K562 (cell line): ENCODE measurements at regions not wholly inside any gene's neighbourhood (a gene's known extent, or its start where the extent isn't known, plus 50 kb on each side); places are given as distances from the start of the nearest gene placed in this dataset.

Source experiments
- ATAC-seq: fragments of 200-7000 bp; cut with Tn5 transposase; 3 replicates; pipeline ENCODE4 v1.9.1; 2020; ENCODE audit warnings: moderate library complexity
- BruUV-seq: library from RNA; stranded (reverse); fragments of 400-500 nt; replicated peaks from 2 replicates; lab custom pipeline; 2021; lab: Mats Ljungman, UMichigan
- CTCF ChIA-PET: fragments of 300-600 bp; formaldehyde crosslinking; extraction: SDS; loops from one replicate; lab custom pipeline; 2021; ENCODE audit warnings: low intra/inter-chr PET ratio; lab: Yijun Ruan, JAX
- POLR2A ChIA-PET: fragments of 300-600, 350-650 bp; sonication (Branson Sonifier 250); formaldehyde crosslinking; extraction: SDS; loops from one replicate; lab custom pipeline; 2021; ENCODE audit warnings: antibody characterized with exemption, inconsistent platforms; lab: Yijun Ruan, JAX
- DNase-seq, 4 experiments: peaks; one replicate each; pipeline versions ENCODE4 v3.0.0 to v3.0.0-alpha.2; 2011 to 2018; ENCODE audit warnings: low spot score in 3 of 4, mixed read lengths in 3 of 4; ENCODE audit errors: extremely low read depth in 1 of 4
- FAIRE-seq: peaks from 2 replicates; lab custom pipeline; 2011; peaks lifted over from hg19 to GRCh38; lab: Jason Lieb, UNC
- H2AFZ ChIP-seq: 2 replicates; pipeline ENCODE4 v1.6.0; 2011; ENCODE audit warnings: low read depth, low read length, control low read depth, inconsistent platforms
- H3K27ac ChIP-seq: fragments of 200-600 bp; 3 replicates; pipeline ENCODE4 v1.8.0; 2011; ENCODE audit warnings: low read depth, mild to moderate bottlenecking, control low read depth, inconsistent platforms, low read length, moderate library complexity, mixed read lengths; ENCODE audit errors: extremely low read depth
- H3K27me3 ChIP-seq, 2 experiments: fragments of 300-600 bp in 1 of 2; 2 replicates in 1 of 2; 3 replicates in 1 of 2; pipeline versions ENCODE4 v1.6.0 to v1.8.0; 2011; ENCODE audit warnings: inconsistent platforms in 2 of 2, low read length in 2 of 2, mild to moderate bottlenecking in 1 of 2, mixed read lengths in 1 of 2, moderate library complexity in 1 of 2; ENCODE audit not compliant: control insufficient read depth in 2 of 2, insufficient read depth in 2 of 2
- H3K36me3 ChIP-seq: fragments of 300-600 bp; 3 replicates; pipeline ENCODE4 v1.8.0; 2011; ENCODE audit warnings: mild to moderate bottlenecking, low read length, inconsistent platforms; ENCODE audit not compliant: control insufficient read depth, insufficient read depth
- H3K4me1 ChIP-seq, 2 experiments: fragments of 200-600 bp in 1 of 2; replicated peaks in 1 of 2; 2 replicates in 1 of 2; 3 replicates in 1 of 2; pipeline versions ENCODE4 v1.5.1 to v1.8.0; 2011; ENCODE audit warnings: inconsistent platforms in 2 of 2, low read length in 2 of 2, mild to moderate bottlenecking in 1 of 2, mixed read lengths in 1 of 2, moderate library complexity in 1 of 2; ENCODE audit not compliant: control insufficient read depth in 2 of 2, insufficient read depth in 2 of 2
- H3K4me2 ChIP-seq: 2 replicates; pipeline ENCODE4 v1.6.1; 2011; ENCODE audit warnings: low read length, control low read depth, inconsistent platforms, mixed read lengths; ENCODE audit not compliant: insufficient read depth
- H3K4me3 ChIP-seq: fragments of 200-600 bp; sonication (generic), shearing (Covaris generic); 2 replicates; pipeline ENCODE4 v1.5.1; 2016; ENCODE audit warnings: control low read depth, inconsistent platforms
- H3K79me2 ChIP-seq: fragments of 200-600 bp; 3 replicates; pipeline ENCODE4 v1.8.0; 2011; ENCODE audit warnings: low read length, inconsistent platforms; ENCODE audit not compliant: control insufficient read depth, insufficient read depth
- H3K9ac ChIP-seq, 2 experiments: 2 replicates each; pipeline versions ENCODE4 v1.6.0 to v1.6.1; 2011; ENCODE audit warnings: low read depth in 2 of 2, low read length in 2 of 2, control low read depth in 1 of 2, inconsistent platforms in 1 of 2, mild to moderate bottlenecking in 1 of 2, mixed read lengths in 1 of 2; ENCODE audit not compliant: insufficient read depth in 1 of 2
- H3K9me1 ChIP-seq: one replicate; pipeline ENCODE4 v1.6.0; 2011; ENCODE audit warnings: inconsistent platforms, mild to moderate bottlenecking, low read length, moderate library complexity; ENCODE audit not compliant: control insufficient read depth, insufficient read depth
- H3K9me3 ChIP-seq: replicated peaks from 2 replicates; pipeline ENCODE4 v1.5.1; 2011; ENCODE audit warnings: low read depth, low read length, inconsistent platforms; ENCODE audit not compliant: control insufficient read depth, insufficient read depth
- H4K20me1 ChIP-seq: replicated peaks from 2 replicates; pipeline ENCODE4 v1.6.1; 2011; ENCODE audit warnings: low read length, inconsistent platforms, mixed read lengths; ENCODE audit not compliant: control insufficient read depth, insufficient read depth
- CBX5 ChIP-seq: IDR thresholded peaks from 2 replicates; pipeline ENCODE4 v1.6.1; 2014; ENCODE audit warnings: low read depth, borderline replicate concordance
- DMBX1 ChIP-seq: fragments of 250-450 bp; sonication (Bioruptor Pico); IDR thresholded peaks from 2 replicates; pipeline ENCODE4 v1.8.0; 2022; ENCODE audit warnings: inconsistent platforms, mild to moderate bottlenecking, moderate library complexity, borderline replicate concordance
- EHMT2 ChIP-seq: fragments of 450-650 bp; IDR thresholded peaks from 2 replicates; pipeline ENCODE4 v1.6.1; 2018; ENCODE audit warnings: antibody characterized with exemption
- ELF2 ChIP-seq: fragments of 250-450 bp; sonication (Bioruptor Pico); IDR thresholded peaks from 2 replicates; pipeline ENCODE4 v1.5.0; 2021; ENCODE audit warnings: mild to moderate bottlenecking
- ESRRA ChIP-seq: fragments of 450-650 bp; IDR thresholded peaks from 2 replicates; pipeline ENCODE4 v1.6.1; 2014; ENCODE audit warnings: low read depth, mild to moderate bottlenecking, moderate library complexity, borderline replicate concordance
- FIP1L1 ChIP-seq: fragments of 200-400 bp; formaldehyde crosslinking; IDR thresholded peaks from 2 replicates; pipeline ENCODE4 v1.6.1; 2018; ENCODE audit warnings: mild to moderate bottlenecking, low read depth, low read length; ENCODE audit not compliant: poor library complexity, severe bottlenecking
- FOS ChIP-seq: IDR thresholded peaks from 3 replicates; pipeline ENCODE4 v1.6.1; 2011; ENCODE audit not compliant: insufficient read length; ENCODE audit errors: extremely low read depth
- HNRNPH1 ChIP-seq: fragments of 200-400 bp; formaldehyde crosslinking; optimal IDR thresholded peaks from 2 replicates; pipeline ENCODE3; 2017; ENCODE audit warnings: low read depth, mild to moderate bottlenecking, low read length, moderate library complexity
- MAFF ChIP-seq: IDR thresholded peaks from 2 replicates; pipeline ENCODE4 v1.6.1; 2012; ENCODE audit warnings: low read length, improper control_type of control experiment
- MCM2 ChIP-seq: fragments of 450-650 bp; IDR thresholded peaks from 2 replicates; pipeline ENCODE4 v1.6.1; 2017; ENCODE audit warnings: low read depth, mild to moderate bottlenecking
- MITF ChIP-seq: IDR thresholded peaks from 2 replicates; pipeline ENCODE4 v1.6.1; 2014; ENCODE audit warnings: antibody characterized with exemption
- POLR3G ChIP-seq: IDR thresholded peaks from 2 replicates; pipeline ENCODE4 v1.6.1; 2011; ENCODE audit not compliant: insufficient read length, insufficient replicate concordance; ENCODE audit errors: extremely low read depth
- ZKSCAN8 ChIP-seq: fragments of 200-800 bp; sonication (Bioruptor generic); IDR thresholded peaks from 2 replicates; pipeline ENCODE4 v1.6.1; 2016; ENCODE audit warnings: missing genetic modification characterization, missing compliant biosample characterization
- ZNF274 ChIP-seq: IDR thresholded peaks from 2 replicates; pipeline ENCODE4 v1.6.1; 2011; ENCODE audit warnings: low read depth, mild to moderate bottlenecking, low read length, moderate library complexity, borderline replicate concordance
- WGBS: fragments of 100-300 bp; shearing (Covaris generic); methylation state at CpG from one replicate; pipeline ENCODE4 v1.1.6; 2016; ENCODE audit warnings: low coverage, mixed read lengths; ENCODE audit not compliant: insufficient coverage; ENCODE audit errors: missing lambda C conversion rate; 5-methylcytosine and 5-hydroxymethylcytosine counted together
- in situ Hi-C: fragments of 300-500 bp; cut with MboI; formaldehyde crosslinking; loops from 4 replicates; pipeline ENCODE4 v1.15.0; 2018; ENCODE audit warnings: inconsistent platforms, mixed read lengths
- intact Hi-C: fragments of 100-400 bp; cut with micrococcal nuclease; formaldehyde crosslinking; loops from 2 replicates; pipeline ENCODE4 v1.14.2; 2022
- TF ChIP-seq, protein P1 (sequence below), 2 experiments: fragments of 450-650 bp; formaldehyde crosslinking in 1 of 2; IDR thresholded peaks; 2 replicates each; pipeline versions ENCODE4 v1.4.0 to v1.6.1; 2014 to 2020; ENCODE audit warnings: mild to moderate bottlenecking in 2 of 2, borderline replicate concordance in 1 of 2, low read depth in 1 of 2

DNA sequence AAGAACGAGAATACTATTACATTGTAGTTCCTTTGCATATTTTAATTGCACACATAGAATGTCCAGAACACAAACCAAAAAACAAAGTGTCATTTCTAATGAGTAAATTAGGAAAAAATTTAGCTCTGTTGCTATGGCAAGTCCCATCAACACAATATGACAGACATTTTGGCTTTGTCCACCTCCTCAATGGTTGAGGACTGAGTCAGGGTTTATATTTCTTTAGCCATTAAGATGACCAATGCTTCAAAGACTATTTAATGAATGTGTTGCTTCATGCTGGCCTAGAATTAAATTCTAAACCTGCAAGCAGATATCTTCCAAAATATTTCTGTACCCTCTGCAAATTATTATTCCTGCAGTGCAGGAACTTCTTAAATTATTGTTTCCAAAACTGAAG is 719.2 kb downstream of the NTRK3 start:
- ChIA-PET POLR2A (no interaction called here), CTCF (interaction anchor here (0.6 kb wide), 1 partner anchor 25 kb away, joined by 3 read pairs; no protein-coding TSS in a partner anchor)
- intact Hi-C loops (no loop called here), in situ Hi-C loops (no loop called here)
- ATAC-seq (no peak), DNase-seq (no peak), FAIRE-seq (no peak)
- Histone ChIP-seq H3K4me2 (no peak overlapping the region), H3K9ac (no peak overlapping the region), H3K79me2 (peaks cover 7% of the 10 kb centered on the region; the same call in 2 of the 3 replicates), H4K20me1 (no peaks in the 10 kb centered on the region), H3K4me3 (no peak overlapping the region), H3K9me3 (peaks cover 2% of the 10 kb centered on the region; the same call in 1 of the 2 replicates), H3K27me3 (no peaks in the 10 kb centered on the region), H3K4me1 (no peaks in the 10 kb centered on the region), H3K27ac (no peak overlapping the region), H2AFZ (no peak overlapping the region), H3K9me1 (no peaks in the 10 kb centered on the region), H3K36me3 (no peaks in the 10 kb centered on the region)
- WGBS = 10% methylated on average over 1 of the region's 1 CpG
- BruUV-seq = no TSS peak
- TF ChIP-seq CBX5 = no peak
- TF ChIP-seq, protein P1, sequence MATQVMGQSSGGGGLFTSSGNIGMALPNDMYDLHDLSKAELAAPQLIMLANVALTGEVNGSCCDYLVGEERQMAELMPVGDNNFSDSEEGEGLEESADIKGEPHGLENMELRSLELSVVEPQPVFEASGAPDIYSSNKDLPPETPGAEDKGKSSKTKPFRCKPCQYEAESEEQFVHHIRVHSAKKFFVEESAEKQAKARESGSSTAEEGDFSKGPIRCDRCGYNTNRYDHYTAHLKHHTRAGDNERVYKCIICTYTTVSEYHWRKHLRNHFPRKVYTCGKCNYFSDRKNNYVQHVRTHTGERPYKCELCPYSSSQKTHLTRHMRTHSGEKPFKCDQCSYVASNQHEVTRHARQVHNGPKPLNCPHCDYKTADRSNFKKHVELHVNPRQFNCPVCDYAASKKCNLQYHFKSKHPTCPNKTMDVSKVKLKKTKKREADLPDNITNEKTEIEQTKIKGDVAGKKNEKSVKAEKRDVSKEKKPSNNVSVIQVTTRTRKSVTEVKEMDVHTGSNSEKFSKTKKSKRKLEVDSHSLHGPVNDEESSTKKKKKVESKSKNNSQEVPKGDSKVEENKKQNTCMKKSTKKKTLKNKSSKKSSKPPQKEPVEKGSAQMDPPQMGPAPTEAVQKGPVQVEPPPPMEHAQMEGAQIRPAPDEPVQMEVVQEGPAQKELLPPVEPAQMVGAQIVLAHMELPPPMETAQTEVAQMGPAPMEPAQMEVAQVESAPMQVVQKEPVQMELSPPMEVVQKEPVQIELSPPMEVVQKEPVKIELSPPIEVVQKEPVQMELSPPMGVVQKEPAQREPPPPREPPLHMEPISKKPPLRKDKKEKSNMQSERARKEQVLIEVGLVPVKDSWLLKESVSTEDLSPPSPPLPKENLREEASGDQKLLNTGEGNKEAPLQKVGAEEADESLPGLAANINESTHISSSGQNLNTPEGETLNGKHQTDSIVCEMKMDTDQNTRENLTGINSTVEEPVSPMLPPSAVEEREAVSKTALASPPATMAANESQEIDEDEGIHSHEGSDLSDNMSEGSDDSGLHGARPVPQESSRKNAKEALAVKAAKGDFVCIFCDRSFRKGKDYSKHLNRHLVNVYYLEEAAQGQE (IDR thresholded peaks at IDR 0.05; ENCODE audit: borderline replicate concordance) = no peak
- TF ChIP-seq, protein P1 (CRISPR knock-in tag; IDR thresholded peaks at IDR 0.05; ENCODE audit: low read depth) = no peak
- TF ChIP-seq POLR3G = no peak
- TF ChIP-seq ESRRA = no peak
- TF ChIP-seq ELF2 = no peak
- TF ChIP-seq ZKSCAN8 (CRISPR knock-in tag) = no peak
- no peak for TF ChIP-seq MITF
- TF ChIP-seq FIP1L1 = no peak
- no peak for TF ChIP-seq FOS
- no peak for TF ChIP-seq MAFF
- TF ChIP-seq EHMT2 = no peak
- TF ChIP-seq ZNF274 = no peak
- no peak for TF ChIP-seq HNRNPH1
- no peak for TF ChIP-seq MCM2
- TF ChIP-seq DMBX1 (CRISPR knock-in tag) = no peak
